Endodermal cell (in vitro differentiated cells): ENCODE measurements at regions not wholly inside any gene's neighbourhood (a gene's known extent, or its start where the extent isn't known, plus 50 kb on each side); places are given as distances from the start of the nearest gene placed in this dataset.

Experiments
- DNase-seq: peaks from one replicate; pipeline ENCODE4 v3.0.0-alpha.2; 2017
- H3K27ac ChIP-seq: 2 replicates; pipeline ENCODE4 v1.5.1; 2013; ENCODE audit warnings: mild to moderate bottlenecking, low read depth, low read length, moderate library complexity
- H3K27me3 ChIP-seq: 2 replicates; pipeline ENCODE4 v1.6.1; 2013; ENCODE audit warnings: mild to moderate bottlenecking, low read length, moderate library complexity; ENCODE audit not compliant: insufficient read depth, control insufficient read depth, poor library complexity, severe bottlenecking
- H3K36me3 ChIP-seq: 2 replicates; pipeline ENCODE4 v1.7.0; 2013; ENCODE audit warnings: mild to moderate bottlenecking, low read length, moderate library complexity; ENCODE audit not compliant: control insufficient read depth, insufficient read depth
- H3K4me1 ChIP-seq: one replicate; pipeline ENCODE4 v1.7.0; 2013; ENCODE audit warnings: low read length; ENCODE audit not compliant: control insufficient read depth, insufficient read depth
- H3K4me3 ChIP-seq: 2 replicates; pipeline ENCODE4 v1.5.1; 2013; ENCODE audit warnings: mild to moderate bottlenecking, low read length, moderate library complexity
- H3K9ac ChIP-seq: 2 replicates; pipeline ENCODE4 v1.6.1; 2013; ENCODE audit warnings: mild to moderate bottlenecking, low read length, moderate library complexity; ENCODE audit not compliant: poor library complexity, severe bottlenecking; ENCODE audit errors: extremely low read depth
- H3K9me3 ChIP-seq: 2 replicates; pipeline ENCODE4 v1.6.1; 2013; ENCODE audit warnings: mild to moderate bottlenecking, low read length, moderate library complexity; ENCODE audit not compliant: control insufficient read depth
- H3K27ac Mint-ChIP-seq: 2 replicates; pipeline ENCODE4 v1.8.0; 2020; ENCODE audit warnings: mixed read lengths
- H3K27me3 Mint-ChIP-seq: 2 replicates; pipeline ENCODE4 v1.8.0; 2021; ENCODE audit warnings: mild to moderate bottlenecking, mixed read lengths; ENCODE audit not compliant: insufficient read depth
- H3K36me3 Mint-ChIP-seq: 2 replicates; pipeline ENCODE4 v1.8.0; 2020; ENCODE audit warnings: low read depth, mixed read lengths
- H3K4me1 Mint-ChIP-seq: 2 replicates; pipeline ENCODE4 v1.8.0; 2020; ENCODE audit warnings: mixed read lengths
- H3K4me3 Mint-ChIP-seq: 2 replicates; pipeline ENCODE4 v1.8.0; 2020; ENCODE audit warnings: mild to moderate bottlenecking, moderate library complexity, mixed read lengths
- H3K9me3 Mint-ChIP-seq: 2 replicates; pipeline ENCODE4 v1.8.0; 2020; ENCODE audit warnings: mild to moderate bottlenecking, mixed read lengths
- CTCF ChIP-seq: fragments of 200-600 bp; sonication (generic); conservative IDR thresholded peaks from 2 replicates; pipeline ENCODE4 v1.5.0; 2021; ENCODE audit warnings: antibody characterized with exemption, mild to moderate bottlenecking
- WGBS, 2 experiments: methylation state at CpG; one replicate each; pipeline versions ENCODE4 v1.1.5 to v1.1.7; 2013; ENCODE audit warnings: missing lambda C conversion rate in 2 of 2, mixed read lengths in 1 of 2; ENCODE audit not compliant: insufficient coverage in 1 of 2, insufficient read length in 1 of 2; 5-methylcytosine and 5-hydroxymethylcytosine counted together

DNA sequence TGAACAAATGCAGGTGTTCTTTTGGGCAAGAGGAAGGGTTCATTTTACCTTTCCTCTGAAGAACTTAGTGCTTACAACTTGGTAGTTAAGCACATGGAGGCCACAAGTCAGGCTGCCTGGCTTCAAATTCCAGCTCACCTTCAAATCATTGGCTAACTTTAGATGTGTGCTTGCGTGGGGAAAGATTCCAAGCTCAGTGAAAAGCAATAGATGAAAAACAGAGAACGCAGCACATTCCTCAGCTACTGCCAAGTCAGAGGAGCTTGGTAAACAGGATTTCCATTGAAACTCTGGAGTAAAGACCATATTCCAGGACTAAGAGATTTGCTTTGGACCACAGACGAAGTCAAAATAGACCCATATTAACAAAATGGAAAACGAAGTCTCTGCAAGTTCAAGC lies 96.3 kb upstream of the ASB18 start:
- H3K4me3 Mint-ChIP-seq: no peak overlapping the region
- H3K9me3 ChIP-seq: no peaks in the 10 kb centered on the region
- no peak overlapping the region for H3K9ac ChIP-seq
- H3K27ac ChIP-seq: no peak overlapping the region
- no peaks in the 10 kb centered on the region for H3K27me3 Mint-ChIP-seq
- H3K27ac Mint-ChIP-seq: no peak overlapping the region
- no peaks in the 10 kb centered on the region for H3K9me3 Mint-ChIP-seq
- WGBS, 2 experiments: 93 to 100% methylated on average over 3 to 4 of the region's 4 CpGs
- H3K27me3 ChIP-seq: no peaks in the 10 kb centered on the region
- H3K4me3 ChIP-seq: no peak overlapping the region
- TF ChIP-seq CTCF: no peak
- DNase-seq: no peak
- peaks cover 7% of the 10 kb centered on the region for H3K36me3 Mint-ChIP-seq
- H3K4me1 Mint-ChIP-seq: peaks cover 10% of the 10 kb centered on the region
- H3K36me3 ChIP-seq: no peaks in the 10 kb centered on the region
- H3K4me1 ChIP-seq: no peaks in the 10 kb centered on the region

DNA sequence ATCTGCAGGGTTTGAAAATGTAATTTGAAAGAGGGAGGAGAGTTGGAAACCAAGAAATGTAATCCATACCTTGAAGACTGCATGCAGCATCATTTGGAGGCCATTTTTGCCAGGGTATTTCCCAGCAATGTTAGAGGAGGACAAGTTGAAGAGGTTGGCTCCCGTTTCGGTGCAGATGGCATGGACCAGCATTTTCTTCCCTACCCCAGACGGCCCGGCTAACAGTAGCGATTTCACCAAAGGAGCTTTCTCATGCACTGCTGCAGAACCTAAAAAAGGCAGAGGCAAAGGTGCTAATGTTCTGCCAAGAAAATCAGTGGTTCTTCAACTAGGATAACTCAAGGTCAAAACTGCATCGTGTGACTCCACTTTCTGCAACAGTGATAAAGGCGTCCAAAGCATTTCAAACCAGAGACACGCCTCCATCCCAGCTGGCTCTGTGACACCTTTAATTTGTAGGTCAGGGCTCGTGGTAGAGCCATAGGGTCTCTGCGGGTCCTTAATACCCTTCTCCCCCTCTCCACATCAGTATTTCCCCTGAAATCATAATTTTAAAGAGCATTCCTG lies 99.6 kb upstream of the ASB18 start:
- Histone ChIP-seq H3K4me1 (no peaks in the 10 kb centered on the region), H3K27ac (no peak overlapping the region), H3K9ac (no peak overlapping the region), H3K36me3 (no peaks in the 10 kb centered on the region), H3K9me3 (no peaks in the 10 kb centered on the region), H3K4me3 (no peak overlapping the region), H3K27me3 (no peaks in the 10 kb centered on the region)
- no peak for TF ChIP-seq CTCF
- DNase-seq: no peak
- WGBS, 2 experiments: 89 to 92% methylated on average over 10 of the region's 10 CpGs
- Mint-ChIP-seq H3K9me3 (no peaks in the 10 kb centered on the region), H3K27ac (no peak overlapping the region), H3K27me3 (no peaks in the 10 kb centered on the region), H3K4me1 (peaks cover 10% of the 10 kb centered on the region), H3K36me3 (peaks cover 10% of the 10 kb centered on the region), H3K4me3 (no peak overlapping the region)

GRCh38 chr2:236365258-236366048 lies 101.2 kb upstream of the ASB18 start:
- Histone ChIP-seq H3K9ac (no peak overlapping the region), H3K9me3 (no peaks in the 10 kb centered on the region), H3K4me3 (no peak overlapping the region), H3K27me3 (no peaks in the 10 kb centered on the region), H3K4me1 (peaks cover 4% of the 10 kb centered on the region), H3K27ac (no peak overlapping the region), H3K36me3 (no peaks in the 10 kb centered on the region)
- H3K9me3 Mint-ChIP-seq: no peaks in the 10 kb centered on the region
- DNase-seq: no peak
- no peak overlapping the region for H3K27ac Mint-ChIP-seq
- H3K36me3 Mint-ChIP-seq: peaks cover 10% of the 10 kb centered on the region
- 89 to 93% methylated on average over 12 to 14 of the region's 14 CpGs for WGBS, 2 experiments
- H3K4me3 Mint-ChIP-seq: no peak overlapping the region
- no peak for TF ChIP-seq CTCF
- H3K4me1 Mint-ChIP-seq: peaks cover 8% of the 10 kb centered on the region
- H3K27me3 Mint-ChIP-seq: no peaks in the 10 kb centered on the region
